ENCODE measurements at regions not wholly inside any gene's neighbourhood (a gene's known extent, or its start where the extent isn't known, plus 50 kb on each side); places are given as distances from the start of the nearest gene placed in this dataset.

- Histone ChIP-seq H3K27me3 (ENCODE audit: insufficient read depth) (no peaks in the 10 kb centered on the region), H3K27ac (ENCODE audit: low read depth in 2 of 2, low read length in 1 of 2) (no peak overlapping the region), H2AFZ (ENCODE audit: low read depth) (no peak overlapping the region), H3K9ac (no peak overlapping the region), H3F3A (replicated peaks; ENCODE audit: insufficient read depth) (no peaks in the 10 kb centered on the region), H3K4me2 (no peak overlapping the region), H3K36me3 (replicated peaks in 1 of 2; ENCODE audit: control insufficient read depth in 1 of 2, insufficient read depth in 2 of 2, low read length in 1 of 2) (no peaks in the 10 kb centered on the region), H4K20me1 (ENCODE audit: insufficient read depth) (no peaks in the 10 kb centered on the region), H3K79me2 (ENCODE audit: insufficient read depth) (no peaks in the 10 kb centered on the region), H3K9me2 (no peaks in the 10 kb centered on the region), H3K9me3 (no peaks in the 10 kb centered on the region), H3K4me3 (ENCODE audit: low read depth in 2 of 2, low read length in 1 of 2) (no peak overlapping the region), H3K4me1 (ENCODE audit: control insufficient read depth in 1 of 2, insufficient read depth in 2 of 2, low read depth in 1 of 2, low read length in 1 of 2) (peaks cover 0 to 10% of the 10 kb centered on the region in 2 experiments; a peak in 1 of 4 replicates)
- 79% methylated on average over 11 of the region's 13 CpGs for WGBS (ENCODE audit: low lambda C conversion rate)
- peak; percentile 3 for DNase-seq
- POLR2A ChIA-PET = no interaction called here
- CTCF ChIA-PET = interaction anchor here (0.9 to 2.8 kb wide), 4 partner anchors 8 to 814 kb away, joined by 3 to 17 read pairs (median 4); no protein-coding TSS in a partner anchor
- no peak for TF ChIP-seq RCOR1 (IDR thresholded peaks at IDR 0.05; ENCODE audit: low read length)
- TF ChIP-seq, protein P1, sequence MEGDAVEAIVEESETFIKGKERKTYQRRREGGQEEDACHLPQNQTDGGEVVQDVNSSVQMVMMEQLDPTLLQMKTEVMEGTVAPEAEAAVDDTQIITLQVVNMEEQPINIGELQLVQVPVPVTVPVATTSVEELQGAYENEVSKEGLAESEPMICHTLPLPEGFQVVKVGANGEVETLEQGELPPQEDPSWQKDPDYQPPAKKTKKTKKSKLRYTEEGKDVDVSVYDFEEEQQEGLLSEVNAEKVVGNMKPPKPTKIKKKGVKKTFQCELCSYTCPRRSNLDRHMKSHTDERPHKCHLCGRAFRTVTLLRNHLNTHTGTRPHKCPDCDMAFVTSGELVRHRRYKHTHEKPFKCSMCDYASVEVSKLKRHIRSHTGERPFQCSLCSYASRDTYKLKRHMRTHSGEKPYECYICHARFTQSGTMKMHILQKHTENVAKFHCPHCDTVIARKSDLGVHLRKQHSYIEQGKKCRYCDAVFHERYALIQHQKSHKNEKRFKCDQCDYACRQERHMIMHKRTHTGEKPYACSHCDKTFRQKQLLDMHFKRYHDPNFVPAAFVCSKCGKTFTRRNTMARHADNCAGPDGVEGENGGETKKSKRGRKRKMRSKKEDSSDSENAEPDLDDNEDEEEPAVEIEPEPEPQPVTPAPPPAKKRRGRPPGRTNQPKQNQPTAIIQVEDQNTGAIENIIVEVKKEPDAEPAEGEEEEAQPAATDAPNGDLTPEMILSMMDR (IDR thresholded peaks at IDR 0.05) = no peak
- TF ChIP-seq, protein P2, sequence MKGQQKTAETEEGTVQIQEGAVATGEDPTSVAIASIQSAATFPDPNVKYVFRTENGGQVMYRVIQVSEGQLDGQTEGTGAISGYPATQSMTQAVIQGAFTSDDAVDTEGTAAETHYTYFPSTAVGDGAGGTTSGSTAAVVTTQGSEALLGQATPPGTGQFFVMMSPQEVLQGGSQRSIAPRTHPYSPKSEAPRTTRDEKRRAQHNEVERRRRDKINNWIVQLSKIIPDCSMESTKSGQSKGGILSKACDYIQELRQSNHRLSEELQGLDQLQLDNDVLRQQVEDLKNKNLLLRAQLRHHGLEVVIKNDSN (IDR thresholded peaks at IDR 0.05; ENCODE audit: borderline replicate concordance, low read depth) = no peak
- no peak for TF ChIP-seq EZH2phosphoT487 (IDR thresholded peaks at IDR 0.05; ENCODE audit: borderline replicate concordance, low read depth)
- TF ChIP-seq MEF2A (IDR thresholded peaks at IDR 0.05; ENCODE audit: borderline replicate concordance, low read depth) = no peak
- TF ChIP-seq ELF1 (IDR thresholded peaks at IDR 0.05) = no peak
- TF ChIP-seq SIN3A (IDR thresholded peaks at IDR 0.05; ENCODE audit: borderline replicate concordance, low read depth, low read length) = no peak
- no peak for TF ChIP-seq EP300 (IDR thresholded peaks at IDR 0.05; ENCODE audit: borderline replicate concordance in 1 of 2, low read depth in 1 of 2, low read length in 1 of 2)
- no peak for TF ChIP-seq FOXM1 (IDR thresholded peaks at IDR 0.05; ENCODE audit: low read depth)
- no peak for TF ChIP-seq FOXJ3 (CRISPR knock-in tag; IDR thresholded peaks at IDR 0.05)
- TF ChIP-seq TEAD4 (IDR thresholded peaks at IDR 0.05; ENCODE audit: borderline replicate concordance, insufficient read depth) = no peak
- TF ChIP-seq FOSL2 (IDR thresholded peaks at IDR 0.05; ENCODE audit: borderline replicate concordance, low read depth) = no peak
- no peak for TF ChIP-seq USF2 (IDR thresholded peaks at IDR 0.05; ENCODE audit: borderline replicate concordance, low read depth, low read length)
- TF ChIP-seq POLR2AphosphoS5 (IDR thresholded peaks at IDR 0.05; ENCODE audit: low read depth, low read length) = no peak
- TF ChIP-seq NFIC (IDR thresholded peaks at IDR 0.05; ENCODE audit: borderline replicate concordance) = no peak
- no peak for TF ChIP-seq RFX5 (IDR thresholded peaks at IDR 0.05; ENCODE audit: low read length)
- TF ChIP-seq RAD21 (IDR thresholded peaks at IDR 0.05; ENCODE audit: low read length) = no peak
- TF ChIP-seq GABPA (IDR thresholded peaks at IDR 0.05; ENCODE audit: low read depth) = no peak
- TF ChIP-seq JUND (IDR thresholded peaks at IDR 0.05) = no peak
Measured at GRCh38 chr2:71932037-71932779, 215.5 kb downstream of the CYP26B1 start.

All from SK-N-SH (cell line).